Mesendoderm (in vitro differentiated cells): ENCODE measurements at regions not wholly inside any gene's neighbourhood (a gene's known extent, or its start where the extent isn't known, plus 50 kb on each side); places are given as distances from the start of the nearest gene placed in this dataset.
A peak's percentile ranks its signal among the peaks of the same experiment; 100 is the strongest.

ENCODE experiments used
- DNase-seq: peaks from one replicate; pipeline ENCODE4 v3.0.0; 2013
- H2AK5ac ChIP-seq: 2 replicates; pipeline ENCODE4 v1.6.1; 2013; ENCODE audit warnings: low read length, inconsistent platforms
- H2BK120ac ChIP-seq: 2 replicates; pipeline ENCODE4 v1.6.1; 2013; ENCODE audit warnings: low read depth, mild to moderate bottlenecking, low read length, moderate library complexity, mixed read lengths
- H2BK15ac ChIP-seq: replicated peaks from 2 replicates; pipeline ENCODE4 v1.6.1; 2013; ENCODE audit warnings: low read depth, mild to moderate bottlenecking, moderate library complexity
- H2BK5ac ChIP-seq: 2 replicates; pipeline ENCODE4 v1.6.1; 2013; ENCODE audit warnings: low read length, inconsistent platforms
- H3K18ac ChIP-seq: 2 replicates; pipeline ENCODE4 v1.6.1; 2013; ENCODE audit warnings: mild to moderate bottlenecking, low read length, mixed read lengths
- H3K23ac ChIP-seq: one replicate; pipeline ENCODE4 v1.6.1; 2013; ENCODE audit warnings: low read length
- H3K27ac ChIP-seq: 2 replicates; pipeline ENCODE4 v1.5.1; 2013; ENCODE audit warnings: low read depth, mild to moderate bottlenecking, inconsistent platforms, low read length, moderate library complexity
- H3K27me3 ChIP-seq: 2 replicates; pipeline ENCODE4 v1.6.1; 2013; ENCODE audit warnings: low read length, control low read depth, mild to moderate bottlenecking, inconsistent platforms; ENCODE audit not compliant: insufficient read depth, poor library complexity
- H3K36me3 ChIP-seq: 2 replicates; pipeline ENCODE4 v1.6.1; 2013; ENCODE audit warnings: low read length, inconsistent platforms; ENCODE audit not compliant: control insufficient read depth, insufficient read depth
- H3K4ac ChIP-seq: one replicate; pipeline ENCODE4 v1.6.1; 2013; ENCODE audit warnings: low read depth, mild to moderate bottlenecking, low read length, moderate library complexity
- H3K4me1 ChIP-seq: 2 replicates; pipeline ENCODE4 v1.6.1; 2013; ENCODE audit warnings: low read depth, low read length, inconsistent platforms; ENCODE audit not compliant: control insufficient read depth
- H3K4me2 ChIP-seq: 2 replicates; pipeline ENCODE4 v1.6.1; 2013; ENCODE audit warnings: low read length
- H3K4me3 ChIP-seq: 2 replicates; pipeline ENCODE4 v1.5.1; 2013; ENCODE audit warnings: mild to moderate bottlenecking, low read length
- H3K56ac ChIP-seq: one replicate; pipeline ENCODE4 v1.6.1; 2013; ENCODE audit warnings: low read length
- H3K79me1 ChIP-seq: 2 replicates; pipeline ENCODE4 v1.6.1; 2013; ENCODE audit warnings: low read length, inconsistent platforms
- H3K79me2 ChIP-seq: 2 replicates; pipeline ENCODE4 v1.6.1; 2013; ENCODE audit warnings: mild to moderate bottlenecking, low read length; ENCODE audit not compliant: control insufficient read depth, insufficient read depth
- H3K9ac ChIP-seq: 2 replicates; pipeline ENCODE4 v1.6.1; 2013; ENCODE audit warnings: low read length, inconsistent platforms
- H4K5ac ChIP-seq: one replicate; pipeline ENCODE4 v1.6.1; 2013; ENCODE audit warnings: low read length
- H4K8ac ChIP-seq: one replicate; pipeline ENCODE4 v1.6.1; 2013; ENCODE audit warnings: low read depth, mild to moderate bottlenecking, control low read depth, low read length, moderate library complexity
- WGBS: extraction: QIAGEN DNeasy Blood & Tissue Kit; methylation state at CpG from one replicate; pipeline ENCODE4 v1.1.7; 2013; ENCODE audit warnings: low lambda C conversion rate, missing lambda C conversion rate; ENCODE audit not compliant: insufficient coverage; ENCODE audit errors: extremely low coverage; 5-methylcytosine and 5-hydroxymethylcytosine counted together

- no peaks in the 10 kb centered on the region for H3K27me3 ChIP-seq
- peak overlapping the region; percentile 78 for H4K5ac ChIP-seq
- H3K27ac ChIP-seq = no peak overlapping the region
- no peak overlapping the region for H3K4me2 ChIP-seq
- H3K79me2 ChIP-seq = no peaks in the 10 kb centered on the region
- H3K18ac ChIP-seq = peak overlapping the region; percentile 64
- no peak overlapping the region for H3K23ac ChIP-seq
- no peaks in the 10 kb centered on the region for H3K79me1 ChIP-seq
- no peak overlapping the region for H2AK5ac ChIP-seq
- H3K56ac ChIP-seq = no peak overlapping the region
- no peak overlapping the region for H3K4ac ChIP-seq
- H3K9ac ChIP-seq = no peak overlapping the region
- WGBS = no CpG with 5 or more reads among the region's 6 CpGs
- H3K36me3 ChIP-seq = no peaks in the 10 kb centered on the region
- no peak overlapping the region for H2BK120ac ChIP-seq
- no peak overlapping the region for H2BK5ac ChIP-seq
- no peak overlapping the region for H3K4me3 ChIP-seq
- H3K4me1 ChIP-seq = peaks cover 17% of the 10 kb centered on the region
- H2BK15ac ChIP-seq = no peak overlapping the region
- H4K8ac ChIP-seq = no peak overlapping the region
- no peak for DNase-seq
These were observed 92.1 kb upstream of the OTX2 start for GRCh38 chr14:56902385-56902784.

GRCh38 chr14:56900726-56901125 lies 90.4 kb upstream of the OTX2 start:
- no peaks in the 10 kb centered on the region for H3K79me2 ChIP-seq
- no peak overlapping the region for H3K4ac ChIP-seq
- H2BK120ac ChIP-seq = no peak overlapping the region
- no peak overlapping the region for H4K5ac ChIP-seq
- H2BK15ac ChIP-seq = no peak overlapping the region
- H4K8ac ChIP-seq = no peak overlapping the region
- H2AK5ac ChIP-seq = no peak overlapping the region
- no peaks in the 10 kb centered on the region for H3K36me3 ChIP-seq
- no peak overlapping the region for H3K56ac ChIP-seq
- H3K4me1 ChIP-seq = peaks cover 17% of the 10 kb centered on the region
- no CpG with 5 or more reads among the region's 6 CpGs for WGBS
- H3K18ac ChIP-seq = no peak overlapping the region
- peaks cover 2% of the 10 kb centered on the region for H3K27me3 ChIP-seq
- H2BK5ac ChIP-seq = no peak overlapping the region
- no peak overlapping the region for H3K23ac ChIP-seq
- H3K4me3 ChIP-seq = no peak overlapping the region
- DNase-seq = no peak
- H3K79me1 ChIP-seq = no peaks in the 10 kb centered on the region
- no peak overlapping the region for H3K27ac ChIP-seq
- no peak overlapping the region for H3K4me2 ChIP-seq
- no peak overlapping the region for H3K9ac ChIP-seq

GRCh38 chr14:56899829-56900228 lies 89.5 kb upstream of the OTX2 start:
- Histone ChIP-seq H3K4ac (no peak overlapping the region), H3K9ac (no peak overlapping the region), H2AK5ac (no peak overlapping the region), H3K27ac (no peak overlapping the region), H3K36me3 (no peaks in the 10 kb centered on the region), H4K5ac (no peak overlapping the region), H3K79me1 (no peaks in the 10 kb centered on the region), H2BK15ac (no peak overlapping the region), H3K56ac (no peak overlapping the region), H3K23ac (no peak overlapping the region), H3K79me2 (no peaks in the 10 kb centered on the region), H3K27me3 (peaks cover 2% of the 10 kb centered on the region), H3K4me1 (peaks cover 20% of the 10 kb centered on the region), H3K4me2 (no peak overlapping the region), H3K18ac (peak overlapping the region; percentile 25), H2BK120ac (no peak overlapping the region), H2BK5ac (no peak overlapping the region), H3K4me3 (no peak overlapping the region), H4K8ac (no peak overlapping the region)
- no peak for DNase-seq
- WGBS = no CpG with 5 or more reads among the region's 3 CpGs

GRCh38 chr14:56896922-56897321 lies 86.6 kb upstream of the OTX2 start:
- H3K18ac ChIP-seq = no peak overlapping the region
- H4K8ac ChIP-seq = no peak overlapping the region
- H3K4me2 ChIP-seq = no peak overlapping the region
- peak overlapping the region; percentile 21 for H2BK15ac ChIP-seq
- H2BK120ac ChIP-seq = no peak overlapping the region
- H3K56ac ChIP-seq = no peak overlapping the region
- peak; percentile 61 for DNase-seq
- H3K27me3 ChIP-seq = peaks cover 6% of the 10 kb centered on the region
- no peak overlapping the region for H3K4ac ChIP-seq
- WGBS = no CpG with 5 or more reads among the region's 6 CpGs
- H2AK5ac ChIP-seq = no peak overlapping the region
- no peak overlapping the region for H2BK5ac ChIP-seq
- no peaks in the 10 kb centered on the region for H3K79me1 ChIP-seq
- no peak overlapping the region for H3K27ac ChIP-seq
- H3K4me1 ChIP-seq = peaks cover 11% of the 10 kb centered on the region
- no peaks in the 10 kb centered on the region for H3K36me3 ChIP-seq
- no peaks in the 10 kb centered on the region for H3K79me2 ChIP-seq
- H3K23ac ChIP-seq = no peak overlapping the region
- no peak overlapping the region for H3K4me3 ChIP-seq
- no peak overlapping the region for H4K5ac ChIP-seq
- no peak overlapping the region for H3K9ac ChIP-seq

DNA sequence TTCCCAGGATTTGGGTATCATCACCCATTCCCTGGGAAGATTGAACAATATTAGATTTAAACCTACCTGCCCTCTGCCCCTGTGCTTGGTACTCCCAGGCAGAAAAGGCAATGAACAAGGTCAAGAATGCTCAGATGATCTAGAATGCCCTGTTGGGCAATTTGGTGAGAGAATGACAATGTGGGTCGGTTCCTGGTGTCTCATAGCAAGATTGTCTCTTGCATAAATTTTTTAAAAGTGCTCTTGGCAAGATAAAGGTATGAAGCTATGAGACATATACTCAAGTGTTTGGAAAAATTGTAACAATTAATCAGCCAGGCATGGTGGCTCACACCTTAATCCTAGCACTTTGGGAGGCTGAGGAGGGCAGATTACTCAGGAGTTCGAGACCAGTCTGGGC lies 86.0 kb upstream of the OTX2 start:
- H3K18ac ChIP-seq = no peak overlapping the region
- no peak overlapping the region for H3K4me3 ChIP-seq
- no peak overlapping the region for H3K27ac ChIP-seq
- no peaks in the 10 kb centered on the region for H3K79me2 ChIP-seq
- no peak for DNase-seq
- no peak overlapping the region for H3K23ac ChIP-seq
- peaks cover 11% of the 10 kb centered on the region for H3K4me1 ChIP-seq
- no peaks in the 10 kb centered on the region for H3K79me1 ChIP-seq
- no peak overlapping the region for H2AK5ac ChIP-seq
- H3K4me2 ChIP-seq = no peak overlapping the region
- peaks cover 6% of the 10 kb centered on the region for H3K27me3 ChIP-seq
- no peak overlapping the region for H4K5ac ChIP-seq
- no peak overlapping the region for H3K4ac ChIP-seq
- no peak overlapping the region for H2BK120ac ChIP-seq
- no CpG with 5 or more reads among the region's 2 CpGs for WGBS
- H3K36me3 ChIP-seq = no peaks in the 10 kb centered on the region
- no peak overlapping the region for H3K56ac ChIP-seq
- no peak overlapping the region for H3K9ac ChIP-seq
- no peak overlapping the region for H2BK15ac ChIP-seq
- no peak overlapping the region for H4K8ac ChIP-seq
- no peak overlapping the region for H2BK5ac ChIP-seq

GRCh38 chr14:56895154-56895553 lies 84.9 kb upstream of the OTX2 start:
- H2BK5ac ChIP-seq = no peak overlapping the region
- peak; percentile 40 for DNase-seq
- no peak overlapping the region for H3K27ac ChIP-seq
- H3K56ac ChIP-seq = peak overlapping the region; percentile 58
- peaks cover 8% of the 10 kb centered on the region for H3K4me1 ChIP-seq
- no peak overlapping the region for H2BK15ac ChIP-seq
- H3K4me2 ChIP-seq = no peak overlapping the region
- H3K4ac ChIP-seq = no peak overlapping the region
- H2BK120ac ChIP-seq = no peak overlapping the region
- no peaks in the 10 kb centered on the region for H3K36me3 ChIP-seq
- no peak overlapping the region for H3K4me3 ChIP-seq
- H3K9ac ChIP-seq = no peak overlapping the region
- H3K18ac ChIP-seq = no peak overlapping the region
- no peaks in the 10 kb centered on the region for H3K79me1 ChIP-seq
- H4K5ac ChIP-seq = no peak overlapping the region
- H2AK5ac ChIP-seq = no peak overlapping the region
- no CpG with 5 or more reads among the region's 5 CpGs for WGBS
- H3K23ac ChIP-seq = no peak overlapping the region
- no peaks in the 10 kb centered on the region for H3K79me2 ChIP-seq
- peaks cover 6% of the 10 kb centered on the region for H3K27me3 ChIP-seq
- H4K8ac ChIP-seq = no peak overlapping the region
